OCI-LY3 (cell line): ENCODE measurements at regions not wholly inside any gene's neighbourhood (a gene's known extent, or its start where the extent isn't known, plus 50 kb on each side); places are given as distances from the start of the nearest gene placed in this dataset.

ENCODE experiments used
- H2AFZ ChIP-seq: fragments of 200-600, 300-600 bp; shearing (Covaris generic); 2 replicates; pipeline ENCODE4 v1.6.0; 2014; ENCODE audit warnings: antibody characterized with exemption, low read depth, low read length
- H3K27ac ChIP-seq: fragments of 200-600, 300-600 bp; sonication (generic); 2 replicates; pipeline ENCODE4 v1.5.1; 2014; ENCODE audit warnings: mild to moderate bottlenecking, low read length, moderate library complexity, mixed read lengths
- H3K27me3 ChIP-seq: fragments of 200-600, 300-600 bp; sonication (generic); 2 replicates; pipeline ENCODE4 v1.6.1; 2014; ENCODE audit warnings: low read depth, low read length, mixed read lengths
- H3K36me3 ChIP-seq: fragments of 200-600, 300-600 bp; sonication (generic); replicated peaks from 2 replicates; pipeline ENCODE3; 2014; ENCODE audit warnings: low read depth, low read length, mixed read lengths
- H3K4me1 ChIP-seq: fragments of 300-600, 200-600 bp; sonication (generic); 2 replicates; pipeline ENCODE4 v1.6.1; 2014; ENCODE audit warnings: low read length, mixed read lengths
- H3K4me2 ChIP-seq: fragments of 200-600, 300-600 bp; sonication (generic); 2 replicates; pipeline ENCODE4 v1.6.1; 2014; ENCODE audit warnings: low read length, mixed read lengths
- H3K4me3 ChIP-seq: fragments of 300-600, 200-600 bp; sonication (generic); 2 replicates; pipeline ENCODE4 v1.5.1; 2014; ENCODE audit warnings: antibody characterized with exemption, mild to moderate bottlenecking, low read length, moderate library complexity
- H3K79me2 ChIP-seq: fragments of 300-600, 200-600 bp; shearing (Covaris generic); 2 replicates; pipeline ENCODE4 v1.6.1; 2014; ENCODE audit warnings: mild to moderate bottlenecking, low read length, mixed read lengths
- H3K9ac ChIP-seq: fragments of 300-600, 200-600 bp; shearing (Covaris generic); 2 replicates; pipeline ENCODE4 v1.6.0; 2014; ENCODE audit warnings: mild to moderate bottlenecking, low read length, moderate library complexity
- H3K9me3 ChIP-seq: fragments of 200-600, 300-600 bp; shearing (Covaris generic); 2 replicates; pipeline ENCODE4 v1.6.1; 2014; ENCODE audit warnings: low read length, mixed read lengths; ENCODE audit not compliant: insufficient read depth
- H4K20me1 ChIP-seq: fragments of 200-600, 300-600 bp; sonication (generic); 2 replicates; pipeline ENCODE4 v1.6.1; 2016; ENCODE audit warnings: low read length, mixed read lengths; ENCODE audit not compliant: insufficient read depth
- EZH2phosphoT487 ChIP-seq: fragments of 200-600 bp; shearing (Covaris generic); IDR thresholded peaks from 2 replicates; pipeline ENCODE4 v1.6.1; 2018; ENCODE audit warnings: antibody characterized with exemption, mixed run types, low read depth
- TF ChIP-seq, protein P1 (sequence below): fragments of 200-600, 300-600 bp; sonication (generic); IDR thresholded peaks from 2 replicates; pipeline ENCODE4 v1.5.1; 2014; ENCODE audit warnings: antibody characterized with exemption, low read length, low read depth

DNA sequence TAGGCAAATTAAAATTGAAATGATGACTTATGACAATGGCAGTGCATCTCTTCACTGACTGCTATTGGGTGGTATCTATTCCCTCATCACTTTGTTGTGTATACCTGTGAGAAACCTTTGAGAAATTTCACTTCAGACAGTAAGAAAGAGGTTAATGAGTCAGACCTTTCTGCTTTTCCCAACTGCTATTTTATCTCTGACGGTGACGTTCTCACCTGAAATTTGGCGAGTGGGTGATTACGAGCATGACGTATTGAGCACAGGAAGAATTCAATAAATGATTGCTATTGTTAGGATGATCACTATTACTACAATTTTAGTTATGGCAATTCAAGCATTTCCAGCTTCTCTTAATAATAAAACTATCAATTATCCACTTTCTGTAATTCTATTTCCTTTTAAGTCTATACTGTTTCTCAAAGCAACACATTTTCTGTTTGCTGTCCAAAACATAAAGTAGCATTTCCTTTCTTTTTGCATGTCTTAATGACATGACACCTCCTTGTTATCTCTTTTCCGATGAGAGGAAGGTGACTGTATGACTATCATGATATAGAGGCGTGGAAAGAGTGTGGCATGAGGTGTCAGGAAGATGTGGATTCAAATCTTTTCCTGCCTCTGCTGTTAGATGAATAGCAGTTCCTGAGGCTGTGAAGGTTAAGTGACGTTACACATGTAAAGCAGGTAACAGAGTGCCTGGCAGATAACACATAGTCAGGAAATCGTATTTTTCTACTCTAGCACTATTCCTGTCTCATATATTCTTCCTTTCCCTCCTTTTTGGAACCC is 504.9 kb upstream of the SEMA6D start:
- Histone ChIP-seq H3K27ac (no peak overlapping the region), H3K36me3 (no peaks in the 10 kb centered on the region), H3K9me3 (no peaks in the 10 kb centered on the region), H2AFZ (no peak overlapping the region), H3K27me3 (no peaks in the 10 kb centered on the region), H3K4me2 (no peak overlapping the region), H3K9ac (no peak overlapping the region), H3K79me2 (no peaks in the 10 kb centered on the region), H3K4me3 (no peak overlapping the region), H4K20me1 (no peaks in the 10 kb centered on the region), H3K4me1 (no peaks in the 10 kb centered on the region)
- TF ChIP-seq, protein P1, sequence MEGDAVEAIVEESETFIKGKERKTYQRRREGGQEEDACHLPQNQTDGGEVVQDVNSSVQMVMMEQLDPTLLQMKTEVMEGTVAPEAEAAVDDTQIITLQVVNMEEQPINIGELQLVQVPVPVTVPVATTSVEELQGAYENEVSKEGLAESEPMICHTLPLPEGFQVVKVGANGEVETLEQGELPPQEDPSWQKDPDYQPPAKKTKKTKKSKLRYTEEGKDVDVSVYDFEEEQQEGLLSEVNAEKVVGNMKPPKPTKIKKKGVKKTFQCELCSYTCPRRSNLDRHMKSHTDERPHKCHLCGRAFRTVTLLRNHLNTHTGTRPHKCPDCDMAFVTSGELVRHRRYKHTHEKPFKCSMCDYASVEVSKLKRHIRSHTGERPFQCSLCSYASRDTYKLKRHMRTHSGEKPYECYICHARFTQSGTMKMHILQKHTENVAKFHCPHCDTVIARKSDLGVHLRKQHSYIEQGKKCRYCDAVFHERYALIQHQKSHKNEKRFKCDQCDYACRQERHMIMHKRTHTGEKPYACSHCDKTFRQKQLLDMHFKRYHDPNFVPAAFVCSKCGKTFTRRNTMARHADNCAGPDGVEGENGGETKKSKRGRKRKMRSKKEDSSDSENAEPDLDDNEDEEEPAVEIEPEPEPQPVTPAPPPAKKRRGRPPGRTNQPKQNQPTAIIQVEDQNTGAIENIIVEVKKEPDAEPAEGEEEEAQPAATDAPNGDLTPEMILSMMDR: no peak
- TF ChIP-seq EZH2phosphoT487: no peak

DNA sequence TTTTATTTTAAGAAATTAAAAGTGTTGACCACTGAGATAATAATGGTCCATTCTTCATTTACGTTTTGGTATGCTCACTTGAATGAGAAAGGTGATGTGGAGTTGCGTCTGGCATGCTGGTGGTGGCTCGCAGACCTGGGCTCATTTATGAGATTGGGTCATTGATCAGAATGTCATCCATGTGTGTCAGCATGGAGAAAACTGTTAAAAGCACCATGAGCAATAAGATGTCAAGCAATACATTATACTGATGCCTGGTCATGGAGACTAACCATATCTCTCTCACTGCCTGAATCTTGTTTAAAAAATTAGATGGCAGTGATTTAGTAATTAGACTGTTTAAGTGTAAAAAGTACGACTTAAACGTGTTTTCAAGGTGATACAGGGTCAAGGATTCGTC is 503.4 kb upstream of the SEMA6D start:
- Histone ChIP-seq H3K27me3 (no peaks in the 10 kb centered on the region), H3K9me3 (no peaks in the 10 kb centered on the region), H3K36me3 (no peaks in the 10 kb centered on the region), H3K4me2 (no peak overlapping the region), H3K27ac (no peak overlapping the region), H4K20me1 (no peaks in the 10 kb centered on the region), H3K9ac (no peak overlapping the region), H3K4me3 (no peak overlapping the region), H2AFZ (no peak overlapping the region), H3K4me1 (no peaks in the 10 kb centered on the region), H3K79me2 (no peaks in the 10 kb centered on the region)
- TF ChIP-seq, protein P1: no peak
- TF ChIP-seq EZH2phosphoT487: no peak

DNA sequence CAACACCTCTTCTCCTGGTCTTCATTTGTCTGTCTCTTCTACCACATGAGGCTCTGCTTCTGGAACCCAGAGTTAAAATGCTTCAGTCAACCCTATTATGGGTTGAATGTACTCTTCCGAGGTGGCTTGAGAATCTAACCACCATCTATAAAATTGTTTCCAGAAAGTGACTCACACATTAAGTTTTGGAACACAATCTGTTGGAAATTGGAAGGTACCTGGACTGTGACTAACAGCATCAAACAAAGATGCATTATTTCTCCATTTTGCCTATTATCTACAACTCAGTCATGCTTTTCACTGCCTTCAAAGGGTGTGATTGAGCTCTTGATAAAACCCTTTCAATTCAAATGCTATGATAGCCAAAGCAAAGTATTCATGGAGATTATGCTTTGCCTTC is 499.0 kb upstream of the SEMA6D start:
- Histone ChIP-seq H4K20me1 (no peaks in the 10 kb centered on the region), H3K9me3 (no peaks in the 10 kb centered on the region)
- TF ChIP-seq, protein P1: no peak
- TF ChIP-seq EZH2phosphoT487: no peak

DNA sequence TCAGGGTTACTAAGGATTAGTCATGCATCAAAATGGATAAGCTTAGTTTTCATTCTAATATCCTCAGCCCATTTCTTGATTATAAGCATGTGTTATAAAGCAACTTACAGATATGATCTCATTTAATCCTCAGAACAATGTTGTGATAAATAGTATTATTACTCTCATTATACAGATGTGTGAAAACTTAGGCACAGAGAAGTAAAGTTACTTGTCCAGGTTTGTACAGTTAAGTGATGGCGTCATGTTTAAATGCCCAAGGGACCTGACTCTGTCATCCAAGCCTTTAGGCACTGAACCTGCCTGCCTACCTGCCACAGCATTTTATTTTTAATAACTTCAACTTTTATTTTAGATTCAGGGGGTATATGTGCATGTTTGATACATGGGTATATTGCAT is 472.9 kb upstream of the SEMA6D start:
- H3K27ac ChIP-seq: no peak overlapping the region
- H3K9ac ChIP-seq: no peak overlapping the region
- no peak overlapping the region for H3K4me2 ChIP-seq
- TF ChIP-seq EZH2phosphoT487: no peak
- TF ChIP-seq, protein P1: no peak
- H3K79me2 ChIP-seq: no peaks in the 10 kb centered on the region
- H3K4me3 ChIP-seq: no peak overlapping the region
- H3K4me1 ChIP-seq: no peaks in the 10 kb centered on the region
- H3K36me3 ChIP-seq: no peaks in the 10 kb centered on the region
- no peaks in the 10 kb centered on the region for H4K20me1 ChIP-seq
- H3K9me3 ChIP-seq: no peaks in the 10 kb centered on the region
- no peaks in the 10 kb centered on the region for H3K27me3 ChIP-seq
- no peak overlapping the region for H2AFZ ChIP-seq

More for the DNA sequence above, 499.0 kb upstream of the SEMA6D start:
- H2AFZ ChIP-seq: no peak overlapping the region
- no peak overlapping the region for H3K4me2 ChIP-seq
- H3K9ac ChIP-seq: no peak overlapping the region
- no peaks in the 10 kb centered on the region for H3K27me3 ChIP-seq
- H3K4me3 ChIP-seq: no peak overlapping the region
- H3K27ac ChIP-seq: no peak overlapping the region
- H3K79me2 ChIP-seq: no peaks in the 10 kb centered on the region
- no peaks in the 10 kb centered on the region for H3K36me3 ChIP-seq
- no peaks in the 10 kb centered on the region for H3K4me1 ChIP-seq
